ENCODE measurements at regions not wholly inside any gene's neighbourhood (a gene's known extent, or its start where the extent isn't known, plus 50 kb on each side); places are given as distances from the start of the nearest gene placed in this dataset.
"Not testable (repeated sequence)": the region's sequence is repeated elsewhere in the genome, so short reads cannot be mapped to it uniquely, and the experiment has no call there.

- H3K4me1 ChIP-seq: no peaks in the 10 kb centered on the region
- TF ChIP-seq CTCF (IDR thresholded peaks at IDR 0.05): no peak
- 33% methylated on average over 3 of the region's 3 CpGs for WGBS, 2 donors
- no peaks in the 10 kb centered on the region for H3K36me3 ChIP-seq
- intact Hi-C loops (cut with DNase I): no loop called here
- peaks cover 0 to 36% (median 0%) of the 10 kb centered on the region in 7 donors for H3K27me3 ChIP-seq
- H3K9me3 ChIP-seq: no peaks in the 10 kb centered on the region
- DNase-seq (no peak), ATAC-seq (no peak)
- no peak overlapping the region for H3K4me3 ChIP-seq
- H3K27ac ChIP-seq: no peak overlapping the region
These were observed 54.9 kb downstream of the UBQLN2 start for GRCh38 chrX:56618323-56618722.

GRCh38 chrX:56623316-56623715 lies 59.9 kb downstream of the UBQLN2 start:
- no peak overlapping the region for H3K27ac ChIP-seq
- peaks cover 0 to 47% (median 3%) of the 10 kb centered on the region in 11 donors for H3K9me3 ChIP-seq
- DNase-seq (no peak), ATAC-seq (no peak)
- 89 to 95% methylated on average over 1 of the region's 1 CpG for WGBS, 2 donors
- H3K27me3 ChIP-seq: peaks cover 0 to 21% (median 0%) of the 10 kb centered on the region in 7 donors
- no peaks in the 10 kb centered on the region for H3K4me1 ChIP-seq
- H3K36me3 ChIP-seq: no peaks in the 10 kb centered on the region
- TF ChIP-seq CTCF (IDR thresholded peaks at IDR 0.05): no peak
- no peak overlapping the region for H3K4me3 ChIP-seq
- intact Hi-C loops (cut with DNase I): loop anchor here in 1 of 10 donors (10.0 kb wide), 1 partner anchor 259 kb away; no protein-coding TSS in a partner anchor

- 84% methylated on average over 8 of the region's 8 CpGs; no CpG with 5 or more reads in 1 of the 2 donors for WGBS, 2 donors
- H3K27me3 ChIP-seq, ATAC-seq: not testable (repeated sequence)
These were observed 71.6 kb downstream of the UBQLN2 start for GRCh38 chrX:56635060-56635459.

GRCh38 chrX:56661193-56661592 lies 67.8 kb upstream of the NBDY start:
- Histone ChIP-seq H3K4me1 (no peaks in the 10 kb centered on the region), H3K4me3 (no peak overlapping the region), H3K27ac (no peak overlapping the region), H3K27me3 (peaks cover 0 to 8% (median 0%) of the 10 kb centered on the region in 7 donors), H3K36me3 (no peaks in the 10 kb centered on the region), H3K9me3 (peaks cover 0 to 37% (median 0%) of the 10 kb centered on the region in 11 donors)
- WGBS, 2 donors: 67 to 88% methylated on average over 4 of the region's 4 CpGs
- DNase-seq (no peak), ATAC-seq (no peak)
- intact Hi-C loops (cut with DNase I): no loop called here
- TF ChIP-seq CTCF (IDR thresholded peaks at IDR 0.05): no peak

More at GRCh38 chrX:56635060-56635459, 71.6 kb downstream of the UBQLN2 start:
- DNase-seq; intact Hi-C loops (cut with DNase I); H3K4me3 ChIP-seq; H3K27ac ChIP-seq; H3K36me3 ChIP-seq; H3K4me1 ChIP-seq: not testable (repeated sequence)
- peaks cover 0 to 79% (median 0%) of the 10 kb centered on the region in 11 donors for H3K9me3 ChIP-seq
